ENCODE measurements at regions not wholly inside any gene's neighbourhood (a gene's known extent, or its start where the extent isn't known, plus 50 kb on each side); places are given as distances from the start of the nearest gene placed in this dataset.
"Not testable (repeated sequence)": the region's sequence is repeated elsewhere in the genome, so short reads cannot be mapped to it uniquely, and the experiment has no call there.

DNA sequence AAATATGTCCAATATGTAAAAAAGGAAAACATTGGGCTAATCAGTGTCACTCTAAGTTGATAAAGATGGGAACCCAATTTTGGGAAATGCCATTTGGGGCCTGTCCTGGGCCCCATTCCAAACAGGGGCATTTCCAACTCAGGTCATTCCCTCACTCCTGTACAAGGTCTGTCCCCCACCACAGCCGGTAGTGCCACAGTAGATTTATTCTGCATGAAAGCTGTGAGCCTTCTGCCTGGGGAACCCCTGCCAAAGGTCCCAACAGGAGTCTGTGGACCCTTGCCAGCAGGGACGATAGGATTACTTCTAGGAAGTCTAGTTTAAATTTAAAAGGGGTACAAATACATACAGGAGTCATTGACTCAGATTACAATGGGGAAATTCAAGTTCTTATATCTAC, 317.6 kb upstream of the GNPDA2 start:
- DNase-seq, result no peak

DNA sequence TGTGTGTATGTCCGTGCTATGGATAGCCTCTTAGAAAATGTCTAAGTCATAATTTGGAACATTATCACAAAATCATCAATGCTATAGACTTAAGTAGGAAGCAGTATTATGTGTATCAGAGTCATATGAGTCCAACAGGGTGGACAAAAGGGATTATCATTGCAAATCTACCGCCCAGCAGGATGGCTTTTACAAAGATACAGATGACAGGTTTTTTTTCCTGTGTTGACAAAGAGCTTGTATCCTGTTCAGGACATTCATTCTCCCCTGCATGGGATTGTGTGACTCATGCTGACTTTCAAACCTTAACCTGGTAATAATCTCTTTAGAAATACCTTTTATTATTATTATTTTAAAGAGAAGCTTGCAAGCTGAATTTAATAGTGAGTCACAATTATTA, 310.3 kb upstream of the GNPDA2 start:
- DNase-seq, result no peak

DNA sequence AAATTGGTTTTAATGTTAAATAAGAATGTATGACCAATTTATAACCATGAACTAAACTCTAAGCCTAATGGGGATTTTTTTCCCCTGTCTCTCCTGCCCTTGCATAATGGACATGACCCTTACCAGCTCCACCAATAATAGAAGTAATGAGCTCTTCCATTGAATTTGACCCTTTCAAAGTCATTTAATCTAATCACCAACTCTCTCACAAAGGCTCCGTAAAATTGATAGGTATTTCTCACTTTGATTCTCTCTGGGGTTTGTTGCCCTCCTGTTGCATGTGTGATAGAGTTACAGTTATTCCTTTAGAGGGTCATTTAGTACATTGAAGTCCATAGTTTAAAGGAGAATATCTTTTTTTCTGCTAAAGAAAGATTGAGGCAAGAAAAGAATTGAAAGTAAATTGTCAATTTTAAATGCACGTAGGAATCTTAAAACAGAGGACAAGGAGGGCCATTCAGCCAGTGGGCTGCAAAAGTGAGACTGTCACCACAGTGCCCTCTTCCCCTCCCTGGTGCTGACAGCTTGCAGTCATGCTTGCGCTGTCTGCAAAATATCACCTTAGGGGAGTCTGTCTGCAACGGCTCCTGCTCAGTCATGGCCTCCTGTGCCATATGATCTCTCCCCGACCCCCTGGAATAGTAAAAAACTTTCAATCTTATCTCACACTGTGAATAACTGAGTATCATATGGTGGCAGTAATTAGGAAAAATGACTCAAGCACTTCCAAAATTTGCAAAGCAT, 307.5 kb upstream of the GNPDA2 start:
- no peak for DNase-seq

DNA sequence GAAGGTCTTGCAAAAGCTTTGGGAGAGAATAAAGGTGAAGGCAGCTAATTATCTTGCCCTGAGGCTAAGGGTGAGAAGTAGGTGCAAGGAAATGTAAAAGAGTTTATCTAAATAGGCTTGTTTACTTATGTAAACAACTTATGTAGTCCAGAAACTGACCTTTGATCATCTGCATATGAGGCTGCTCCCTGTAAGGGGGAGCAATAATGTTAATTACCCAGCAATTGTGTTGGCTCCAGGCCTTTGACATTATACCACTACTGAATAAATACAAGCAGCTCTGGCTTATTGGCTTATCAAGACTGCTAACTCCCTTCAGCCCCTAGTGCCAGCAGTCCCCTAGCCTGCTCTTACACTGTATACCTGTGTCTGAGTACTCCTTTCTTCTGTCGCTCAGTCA, 303.7 kb upstream of the GNPDA2 start:
- DNase-seq, result no peak

DNA sequence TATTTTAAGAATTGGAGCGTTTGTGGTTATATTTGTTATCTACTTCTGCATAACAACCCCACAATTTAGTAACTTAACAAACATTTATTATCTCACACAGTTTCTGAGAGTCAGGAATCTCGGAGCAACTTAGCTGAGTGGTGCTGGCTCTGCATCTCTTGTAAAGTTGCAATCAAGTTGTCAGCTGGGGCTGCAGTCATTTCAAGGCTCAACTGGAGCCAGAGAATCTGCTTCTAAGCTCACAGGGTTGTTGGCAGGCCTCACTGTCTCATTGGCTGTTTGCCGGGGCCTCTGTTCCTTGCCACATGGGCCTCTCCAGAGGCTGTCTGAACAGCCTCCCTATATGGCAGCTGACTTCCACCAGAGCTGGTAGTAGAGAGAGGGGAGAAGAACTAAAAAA, 281.2 kb upstream of the GNPDA2 start:
- DNase-seq, result no peak

DNA sequence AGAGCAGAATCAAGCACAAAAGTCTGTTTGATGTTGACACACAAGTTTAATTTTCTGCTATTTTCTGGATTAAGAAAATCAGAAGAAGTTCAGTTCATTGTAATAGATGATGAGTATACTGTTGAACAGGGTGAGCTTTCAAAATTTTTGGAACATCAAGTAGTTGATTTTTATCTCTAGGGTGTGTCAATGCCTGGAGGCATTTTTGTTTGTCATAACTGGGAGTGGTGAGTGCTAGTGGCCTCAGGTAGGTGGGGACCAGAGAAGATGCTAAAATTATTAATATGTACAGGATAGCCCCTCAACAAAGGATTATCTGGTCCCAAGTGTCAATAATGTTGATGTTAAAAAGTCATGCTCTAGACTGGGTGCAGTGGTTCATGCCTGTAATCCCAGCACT, 279.7 kb upstream of the GNPDA2 start:
- DNase-seq, result no peak

DNA sequence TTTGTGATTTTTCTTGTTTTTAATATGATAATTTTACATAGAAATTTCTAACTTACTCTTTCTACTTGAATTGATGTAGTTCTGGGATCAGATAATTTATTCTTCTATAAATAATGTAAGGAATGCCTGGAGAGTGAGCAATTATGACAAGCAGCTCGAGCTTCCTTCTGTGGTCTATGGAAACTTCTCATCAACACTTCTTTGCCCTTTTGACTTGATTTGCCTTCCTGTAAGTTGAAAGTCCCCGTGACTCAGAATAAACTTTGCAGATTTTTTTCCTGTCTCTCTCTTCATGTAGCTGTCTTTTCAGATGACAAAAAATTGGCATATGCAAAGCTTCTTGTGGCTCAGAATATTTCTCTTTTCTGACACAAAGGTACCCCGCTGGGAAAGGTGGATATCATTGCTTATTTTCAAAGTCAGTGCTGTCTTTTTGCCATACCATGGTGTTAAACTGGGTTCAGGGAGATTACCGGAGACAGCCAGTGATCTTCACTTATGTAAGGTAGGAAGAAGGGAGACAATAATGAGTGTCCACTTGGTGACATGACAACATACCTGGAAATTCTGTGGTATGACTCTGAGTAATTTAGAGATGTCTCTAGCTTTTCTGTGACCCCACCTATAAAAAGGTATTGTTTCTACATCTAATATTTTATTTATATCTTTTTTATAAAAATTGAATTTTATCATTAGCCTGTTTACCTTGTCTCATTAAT, 278.6 kb upstream of the GNPDA2 start:
- DNase-seq, result no peak

DNA sequence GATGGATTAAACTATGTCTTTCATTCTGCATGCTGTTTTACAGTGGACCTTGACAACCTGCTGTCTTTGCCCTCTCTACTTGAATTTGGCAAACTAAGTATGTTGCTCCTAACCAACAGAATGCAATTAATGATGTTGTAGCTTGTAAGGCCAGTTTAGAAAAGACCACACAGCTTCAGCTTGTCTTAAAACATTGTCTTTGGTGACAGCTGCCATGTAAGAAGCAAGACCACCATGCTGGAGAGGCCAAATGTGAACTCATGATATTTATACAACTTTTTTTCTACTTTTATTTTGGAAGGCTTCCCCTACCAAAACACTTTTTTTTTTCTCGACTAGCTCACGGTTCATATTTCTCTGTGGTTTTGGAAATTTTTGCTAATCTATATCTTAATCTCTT, 278.0 kb upstream of the GNPDA2 start:
- DNase-seq, result no peak

DNA sequence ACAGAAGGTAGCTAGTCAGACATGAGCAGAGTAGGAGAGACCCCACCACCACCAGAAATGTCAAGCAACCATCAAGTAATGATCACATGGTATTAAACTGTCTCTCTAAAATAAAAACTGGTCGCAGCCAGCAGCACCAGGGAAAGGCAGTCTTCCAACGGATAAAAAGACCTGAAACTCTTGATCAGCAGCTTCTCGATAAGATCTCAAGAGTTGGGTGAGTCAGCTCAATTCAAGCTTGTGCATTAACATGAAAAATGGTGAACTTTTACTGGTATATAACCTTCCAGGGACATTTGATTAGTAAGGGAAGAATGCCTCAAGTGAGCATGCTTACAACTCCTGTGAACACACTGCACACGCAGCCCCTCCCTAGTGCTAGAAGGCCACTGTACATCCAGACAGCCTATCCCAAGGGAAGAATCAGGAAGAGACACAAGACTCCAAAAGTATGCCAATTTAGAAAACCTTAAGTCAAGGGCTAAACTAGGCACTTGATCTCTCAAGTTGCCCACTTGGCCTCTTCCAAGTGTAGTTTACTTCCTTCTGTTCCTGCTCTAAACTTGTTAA, 270.0 kb upstream of the GNPDA2 start:
- no peak for DNase-seq

DNA sequence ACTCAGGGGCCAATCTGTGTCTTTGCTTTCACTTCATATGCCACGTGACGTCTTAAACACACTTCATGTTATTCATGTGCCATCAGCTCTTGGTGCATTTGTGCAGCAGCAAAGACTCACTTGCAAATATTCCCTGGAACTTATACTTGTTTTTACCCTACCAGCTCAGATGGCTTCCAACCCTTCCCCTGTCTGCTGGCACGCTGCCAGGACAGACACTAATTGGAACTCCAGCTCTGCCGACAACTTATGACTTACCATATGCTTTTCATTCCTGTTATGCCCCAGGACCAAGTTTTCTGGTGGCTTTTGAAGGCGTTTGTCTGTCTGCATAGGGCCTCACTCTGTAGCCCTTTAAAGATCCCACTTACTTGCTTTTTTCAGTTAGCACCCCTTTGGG, 261.7 kb upstream of the GNPDA2 start:
- no peak for DNase-seq

DNA sequence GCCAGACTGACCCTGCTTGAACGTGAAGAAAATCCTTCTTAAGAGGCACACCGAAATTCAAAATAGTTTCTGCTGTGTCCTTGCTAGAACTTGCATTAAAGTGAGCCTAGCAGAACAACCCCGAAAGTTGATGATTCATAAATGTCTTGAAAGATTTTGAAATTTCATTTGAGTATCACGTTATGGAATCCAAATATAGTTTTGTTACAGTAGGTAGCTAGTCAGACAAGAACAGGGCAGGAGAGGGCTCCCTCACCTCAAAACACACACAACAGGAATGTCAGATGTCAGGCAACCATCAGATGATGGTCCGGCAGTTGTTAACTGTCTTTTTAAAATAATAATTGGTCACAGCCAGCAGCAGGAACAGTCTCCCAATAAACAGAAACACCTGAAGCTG, 259.6 kb upstream of the GNPDA2 start:
- no peak for DNase-seq

DNA sequence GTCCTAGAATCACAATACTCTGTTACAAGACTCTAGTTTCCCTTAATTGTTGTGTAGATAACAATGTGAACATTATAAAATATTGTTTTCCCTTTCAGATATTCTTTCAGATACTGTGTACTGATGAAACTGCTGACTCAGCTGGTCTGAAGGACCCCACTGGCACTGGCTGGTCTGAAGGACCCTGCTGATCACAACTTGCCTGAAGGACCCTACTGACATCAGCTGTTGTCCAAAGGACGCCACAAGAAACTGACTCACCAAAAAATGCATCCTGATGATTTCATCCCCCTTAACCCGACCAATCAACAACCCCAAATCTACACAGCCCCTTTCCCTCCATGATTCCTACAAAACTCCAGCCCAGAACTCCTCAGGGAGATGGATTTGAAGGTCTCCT, 258.8 kb upstream of the GNPDA2 start:
- DNase-seq, result no peak

DNA sequence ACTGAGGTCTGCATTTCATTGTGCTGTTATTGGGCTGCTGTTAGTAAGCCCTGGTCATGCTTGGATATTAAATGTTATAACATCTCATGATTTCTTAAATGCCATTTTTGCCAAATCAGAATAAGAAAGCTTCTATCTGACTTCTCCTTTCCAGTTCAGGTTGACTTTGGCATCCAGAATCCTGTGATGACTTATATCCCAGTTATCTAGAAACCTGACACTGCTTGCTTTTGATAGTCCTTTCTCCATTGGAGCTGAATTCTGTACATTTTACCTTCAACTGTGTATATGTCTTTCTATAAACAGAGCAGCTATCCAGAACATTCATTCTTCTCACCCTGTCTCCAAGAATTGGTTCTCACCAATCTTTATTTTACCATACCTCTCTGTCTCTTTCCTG, 257.7 kb upstream of the GNPDA2 start:
- no peak for DNase-seq

DNA sequence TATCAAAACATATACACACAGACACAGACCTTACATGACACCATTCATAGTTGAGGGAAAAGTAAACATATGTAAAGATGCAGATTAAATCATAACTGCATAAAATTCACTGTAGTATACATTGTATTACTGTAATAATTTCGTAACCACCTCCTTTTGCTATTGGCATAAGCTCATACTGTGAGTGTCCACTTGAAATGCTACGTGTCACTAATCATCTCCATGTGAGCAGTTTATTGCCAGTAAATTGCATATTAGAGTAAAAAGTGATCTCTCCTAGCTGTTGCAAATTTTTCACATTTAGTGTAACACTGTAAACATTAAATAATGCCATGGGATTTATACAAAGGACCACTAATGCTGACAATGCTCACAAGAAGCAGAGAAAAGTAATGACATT, 256.7 kb upstream of the GNPDA2 start:
- DNase-seq, result no peak

DNA sequence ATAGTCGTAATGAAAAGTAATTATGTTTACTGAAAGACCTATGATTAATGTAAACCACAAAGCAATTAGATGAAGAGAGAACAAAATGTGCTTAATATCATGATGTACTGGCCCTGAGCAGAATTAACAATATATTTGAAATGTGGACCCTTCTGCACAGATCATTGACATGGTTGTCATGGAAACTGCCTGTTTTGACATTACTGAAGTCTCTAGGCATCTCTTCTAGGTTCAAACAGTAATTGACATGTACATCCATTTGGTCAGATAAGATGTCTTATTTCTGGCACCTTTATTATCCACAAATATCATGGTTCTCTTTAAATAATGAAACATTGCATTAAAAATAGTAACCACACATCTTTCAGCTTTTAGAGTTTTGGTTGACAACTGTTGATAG, 251.7 kb upstream of the GNPDA2 start:
- no peak for DNase-seq

DNA sequence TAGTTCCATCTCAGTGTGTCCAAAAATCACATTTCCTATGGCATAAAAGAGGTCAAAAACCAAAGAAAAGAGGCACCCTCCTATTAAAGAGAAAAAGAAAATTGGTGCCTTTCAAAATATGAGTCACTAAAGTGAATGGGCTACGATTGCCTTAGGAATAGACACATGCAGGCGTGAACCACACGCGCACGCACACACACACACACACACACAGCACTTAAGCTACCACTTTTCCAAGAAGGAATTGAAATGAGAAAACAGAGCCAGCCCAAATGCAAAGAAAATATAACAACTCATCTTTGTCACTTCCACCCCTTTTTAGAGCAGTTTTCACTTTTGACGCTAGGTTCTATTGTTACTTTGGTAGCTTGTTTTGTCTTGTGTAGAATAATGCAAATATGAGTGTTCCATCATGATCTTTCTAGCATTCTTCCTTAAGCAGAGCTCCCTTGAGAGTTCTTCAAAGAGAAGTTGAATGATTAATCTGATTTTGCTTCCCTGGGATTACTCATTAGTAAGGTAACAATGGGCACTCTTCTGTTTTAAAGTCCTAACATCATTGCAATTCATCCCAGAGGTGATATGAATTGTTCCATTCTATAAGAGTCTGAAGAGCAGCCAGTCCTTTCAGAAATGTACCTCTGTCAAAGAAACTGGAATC, 239.2 kb upstream of the GNPDA2 start:
- no peak for DNase-seq

DNA sequence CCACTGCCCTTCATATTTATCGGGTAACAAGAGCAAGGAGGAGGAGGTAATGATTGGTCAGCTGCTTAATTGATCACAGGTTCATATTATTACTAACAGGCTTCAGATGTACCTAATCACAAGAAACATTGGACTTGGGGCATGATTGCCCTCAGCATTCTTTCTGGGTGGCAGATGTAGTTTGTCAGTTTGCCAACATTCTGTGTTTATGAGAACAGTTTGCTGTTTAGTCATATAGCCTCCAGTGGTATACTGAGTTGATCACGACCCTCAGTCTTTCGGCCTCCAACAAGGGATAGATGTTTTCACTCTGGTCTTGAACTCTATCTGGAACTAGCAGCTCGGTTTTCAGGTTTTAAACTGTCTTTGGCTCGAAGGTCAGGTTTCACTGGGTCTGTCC, 237.7 kb upstream of the GNPDA2 start:
- DNase-seq, result not testable (repeated sequence)

DNA sequence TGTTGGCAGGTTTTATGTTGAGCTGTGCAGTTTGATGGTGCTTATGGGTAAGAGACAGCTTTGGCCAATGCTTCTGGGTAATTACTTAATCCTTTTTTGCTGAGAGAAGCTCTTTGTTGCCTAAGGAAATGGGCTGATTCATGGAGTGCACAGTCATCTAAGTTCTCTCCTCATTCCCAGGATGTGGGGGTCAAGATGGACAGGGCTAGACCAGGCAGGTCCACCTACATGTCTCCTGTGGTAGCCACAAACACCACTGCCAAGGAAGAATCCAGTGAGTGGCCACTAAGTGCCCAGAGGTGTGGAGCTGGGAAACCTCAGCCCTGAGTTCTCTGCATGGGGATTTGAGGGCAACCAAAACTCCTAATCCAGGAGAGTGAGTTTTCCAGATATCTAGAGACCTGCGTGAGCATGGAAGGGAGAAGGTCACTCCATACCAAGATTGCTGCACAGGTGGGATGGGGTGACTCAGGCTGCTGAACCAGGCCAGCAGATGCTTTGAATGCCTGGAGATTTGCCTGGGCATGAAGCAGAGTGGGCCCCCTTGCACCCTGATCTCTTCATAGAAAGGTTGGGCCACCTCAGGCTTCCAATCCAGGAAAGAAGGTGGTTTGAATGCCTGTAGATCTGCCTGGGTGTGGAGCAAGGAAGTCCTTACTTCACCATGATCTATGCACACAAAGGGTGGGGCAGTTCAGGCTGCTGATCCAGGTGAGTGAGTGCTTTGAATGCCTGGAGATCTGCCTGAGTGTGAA, 234.8 kb upstream of the GNPDA2 start:
- DNase-seq, result no peak

DNA sequence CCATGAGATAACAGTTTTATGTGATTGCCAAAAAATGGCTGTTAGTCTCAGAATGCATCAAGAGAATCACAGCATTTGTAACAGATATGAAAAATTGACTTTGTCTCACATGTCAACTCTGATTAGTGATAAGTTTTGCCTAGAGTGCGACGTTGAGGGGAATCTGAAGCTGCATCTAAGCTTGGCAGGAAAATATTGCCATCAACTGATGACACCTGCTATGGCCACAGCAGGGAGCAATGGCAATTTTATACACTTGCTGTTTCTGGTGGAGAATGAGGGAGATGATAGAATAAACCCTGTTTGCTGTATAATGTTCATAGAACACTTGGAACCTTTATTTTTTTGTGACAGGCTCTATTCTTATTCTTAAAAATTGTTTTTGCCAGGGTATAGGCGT, 205.4 kb upstream of the GNPDA2 start:
- no peak for DNase-seq

DNA sequence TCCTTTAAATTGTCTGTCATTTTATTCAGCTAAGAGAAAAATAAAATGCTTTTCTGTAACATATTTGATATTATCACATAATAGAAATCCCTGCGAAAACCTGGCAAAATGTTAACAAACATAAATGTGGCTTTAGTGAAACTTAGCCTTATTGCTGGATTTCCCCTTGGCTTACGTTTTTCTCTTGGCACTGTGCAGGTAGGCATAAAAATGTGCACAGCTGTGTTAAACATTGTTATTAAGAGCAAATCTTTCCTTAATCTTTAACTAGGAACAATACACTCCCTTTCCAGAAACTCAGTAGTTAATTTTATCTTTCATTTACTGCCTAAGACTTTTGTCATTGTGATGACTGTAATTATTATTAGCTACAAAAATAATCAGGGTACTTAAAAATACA, 202.4 kb upstream of the GNPDA2 start:
- DNase-seq, result no peak

DNA sequence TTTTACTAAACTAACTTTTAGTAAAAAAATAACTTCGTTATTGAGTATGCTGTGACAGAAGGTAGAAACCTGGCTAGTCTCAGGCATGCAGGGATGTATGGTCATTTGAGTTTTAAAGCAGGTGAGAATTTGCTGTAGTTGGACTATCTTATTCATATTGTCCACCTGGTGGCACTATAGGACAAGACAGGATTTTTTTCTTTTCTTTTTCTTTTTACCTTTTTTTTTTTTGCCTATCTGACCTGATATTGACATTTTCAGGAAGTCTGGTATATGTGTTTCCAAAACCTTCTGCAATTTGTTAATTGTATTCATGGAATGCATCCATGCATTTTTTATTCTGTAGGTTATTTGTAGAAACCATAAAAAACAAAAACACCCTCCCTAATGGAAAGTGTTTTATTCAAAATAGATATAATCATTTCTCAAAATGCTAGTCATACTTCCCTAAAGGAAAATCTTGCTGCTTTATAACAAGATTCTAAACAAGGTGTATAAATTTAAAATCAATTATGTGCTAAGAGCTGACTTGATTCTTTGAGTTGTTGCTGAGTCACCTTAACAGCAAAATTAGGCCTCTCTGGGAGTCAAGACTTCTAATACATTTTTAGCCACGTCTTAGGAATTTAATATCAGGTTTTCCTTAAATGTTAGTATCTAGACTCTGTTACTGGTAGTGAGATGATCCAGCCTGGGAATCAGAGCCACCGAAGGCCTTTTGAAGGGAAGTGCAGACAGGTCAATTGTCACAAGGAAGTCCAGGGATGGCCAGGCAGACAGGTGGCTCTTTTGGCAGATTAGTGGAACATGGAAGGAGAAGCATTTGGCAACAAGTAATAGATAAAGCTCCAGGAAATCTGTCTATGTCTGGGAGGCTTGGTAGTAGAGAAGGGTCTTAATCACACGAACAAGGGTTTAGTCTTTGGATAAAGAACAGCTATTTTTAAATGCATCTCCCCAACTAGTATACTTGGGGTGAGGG, 201.3 kb upstream of the GNPDA2 start:
- DNase-seq, result peak; percentile 55

DNA sequence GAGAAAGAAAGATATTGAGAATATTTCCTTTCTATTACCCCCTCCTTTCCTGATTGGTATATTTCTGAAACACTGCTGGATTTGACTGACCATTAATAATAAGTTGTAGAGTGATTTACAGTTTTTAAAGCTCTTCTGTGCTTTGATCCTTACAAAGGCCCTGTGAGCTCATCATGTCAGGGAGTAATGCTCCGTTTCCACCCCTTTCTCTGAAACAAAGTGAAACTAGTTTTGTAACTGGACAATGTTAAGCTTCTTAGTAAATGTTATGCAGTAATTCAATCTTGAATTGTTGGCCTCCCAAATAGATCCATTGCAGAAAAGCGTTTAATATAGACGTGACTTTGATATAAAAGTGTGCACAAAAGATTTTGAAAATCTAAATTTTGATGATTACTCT, 190.1 kb upstream of the GNPDA2 start:
- DNase-seq, result no peak
